HepG2 (cell line): ENCODE measurements at regions not wholly inside any gene's neighbourhood (a gene's known extent, or its start where the extent isn't known, plus 50 kb on each side); places are given as distances from the start of the nearest gene placed in this dataset.
A peak's percentile ranks its signal among the peaks of the same experiment; 100 is the strongest.

Source experiments
- ATAC-seq: fragments of 200-7000 bp; cut with Tn5 transposase; 3 replicates; pipeline ENCODE4 v1.9.1; 2020; ENCODE audit warnings: mild to moderate bottlenecking, moderate library complexity
- BruUV-seq: library from RNA; stranded (reverse); fragments of 400-500 nt; replicated peaks from 2 replicates; lab custom pipeline; 2021; lab: Mats Ljungman, UMichigan
- CTCF ChIA-PET: fragments of 300-600 bp; formaldehyde crosslinking; extraction: SDS; loops from one replicate; lab custom pipeline; 2021; ENCODE audit warnings: low total read pairs, inconsistent platforms, low intra/inter-chr PET ratio; lab: Yijun Ruan, JAX
- POLR2A ChIA-PET: fragments of 350-600 bp; sonication (Branson Sonifier 250); formaldehyde crosslinking; loops from one replicate; lab custom pipeline; 2020; ENCODE audit warnings: antibody characterized with exemption, inconsistent platforms; lab: Yijun Ruan, JAX
- DNase-seq: peaks from one replicate; pipeline ENCODE4 v3.0.0-alpha.2; 2015; ENCODE audit warnings: low spot score
- FAIRE-seq: peaks from 3 replicates; lab custom pipeline; 2011; peaks lifted over from hg19 to GRCh38; lab: Jason Lieb, UNC
- H2AFZ ChIP-seq: one replicate; pipeline ENCODE4 v1.6.1; 2011; ENCODE audit warnings: low read length, inconsistent platforms
- H3K27ac ChIP-seq: fragments of 300-600 bp; 3 replicates; pipeline ENCODE4 v1.8.0; 2011; ENCODE audit warnings: mixed run types, mild to moderate bottlenecking, mixed read lengths, low read length, inconsistent platforms; ENCODE audit not compliant: insufficient read depth; ENCODE audit errors: extremely low read length
- H3K27me3 ChIP-seq, 2 experiments: fragments of 200-600 bp in 1 of 2; 2 replicates in 1 of 2; 3 replicates in 1 of 2; pipeline versions ENCODE4 v1.6.0 to v1.8.0; 2011; ENCODE audit warnings: low read length in 2 of 2, mild to moderate bottlenecking in 2 of 2, moderate library complexity in 2 of 2, inconsistent platforms in 1 of 2; ENCODE audit not compliant: insufficient read depth in 2 of 2, control insufficient read depth in 1 of 2
- H3K36me3 ChIP-seq, 2 experiments: fragments of 200-600 bp in 1 of 2; replicated peaks in 1 of 2; 2 replicates in 1 of 2; 3 replicates in 1 of 2; pipeline versions ENCODE4 v1.5.1 to v1.8.0; 2011; ENCODE audit warnings: low read length in 2 of 2, inconsistent platforms in 1 of 2; ENCODE audit not compliant: insufficient read depth in 2 of 2, control insufficient read depth in 1 of 2
- H3K4me1 ChIP-seq: 2 replicates; pipeline ENCODE4 v1.5.1; 2012; ENCODE audit warnings: low read length, inconsistent platforms; ENCODE audit not compliant: insufficient read depth
- H3K4me2 ChIP-seq: 2 replicates; pipeline ENCODE4 v1.6.0; 2011; ENCODE audit warnings: low read depth, low read length, inconsistent platforms
- H3K4me3 ChIP-seq, 3 experiments: fragments of 200-600 bp in 1 of 3; sonication (generic), shearing (Covaris generic) in 1 of 3; replicated peaks in 1 of 3; 2 replicates each; pipeline ENCODE4 v1.5.1; 2011 to 2016; ENCODE audit warnings: low read length in 3 of 3, inconsistent platforms in 2 of 3, low read depth in 2 of 3, mild to moderate bottlenecking in 2 of 3, control low read depth in 1 of 3, mixed read lengths in 1 of 3; ENCODE audit not compliant: insufficient read depth in 1 of 3
- H3K79me2 ChIP-seq: one replicate; pipeline ENCODE4 v1.6.1; 2011; ENCODE audit warnings: low read length, inconsistent platforms; ENCODE audit not compliant: insufficient read depth
- H3K9ac ChIP-seq: 2 replicates; pipeline ENCODE4 v1.6.0; 2011; ENCODE audit warnings: mild to moderate bottlenecking, low read depth, low read length, inconsistent platforms; ENCODE audit not compliant: insufficient read depth
- H3K9me3 ChIP-seq: 2 replicates; pipeline ENCODE4 v1.5.1; 2012; ENCODE audit warnings: mild to moderate bottlenecking, low read length
- H4K20me1 ChIP-seq: 2 replicates; pipeline ENCODE4 v1.6.0; 2011; ENCODE audit warnings: inconsistent platforms, mild to moderate bottlenecking, low read length, moderate library complexity; ENCODE audit not compliant: insufficient read depth
- MTF1 ChIP-seq: sonication (generic); formaldehyde crosslinking; IDR thresholded peaks from 2 replicates; pipeline ENCODE4 v1.5.0; 2020; ENCODE audit warnings: missing genetic modification reagents
- PAF1 ChIP-seq: IDR thresholded peaks from 2 replicates; pipeline ENCODE4 v1.6.1; 2016; ENCODE audit warnings: missing genetic modification reagents, missing compliant biosample characterization
- SALL1 ChIP-seq: sonication (generic); formaldehyde crosslinking; IDR thresholded peaks from 2 replicates; pipeline ENCODE4 v1.8.0; 2022; ENCODE audit warnings: mild to moderate bottlenecking, missing genetic modification reagents
- TBX3 ChIP-seq: fragments of 450-650 bp; IDR thresholded peaks from 2 replicates; pipeline ENCODE4 v1.6.1; 2017; ENCODE audit warnings: antibody characterized with exemption, mild to moderate bottlenecking, inconsistent platforms, borderline replicate concordance
- ZMYM2 ChIP-seq: sonication (generic); formaldehyde crosslinking; IDR thresholded peaks from 2 replicates; pipeline ENCODE4 v1.8.0; 2022; ENCODE audit warnings: mild to moderate bottlenecking, missing genetic modification reagents
- ZNF432 ChIP-seq: sonication (generic); formaldehyde crosslinking; IDR thresholded peaks from 2 replicates; pipeline ENCODE4 v1.5.0; 2020; ENCODE audit warnings: missing genetic modification reagents, mild to moderate bottlenecking, borderline replicate concordance
- ZNF713 ChIP-seq: sonication (generic); formaldehyde crosslinking; IDR thresholded peaks from 2 replicates; pipeline ENCODE4 v1.4.0; 2020; ENCODE audit warnings: mild to moderate bottlenecking, missing genetic modification reagents
- ZSCAN9 ChIP-seq: IDR thresholded peaks from 2 replicates; pipeline ENCODE4 v1.6.1; 2016; ENCODE audit warnings: borderline replicate concordance
- WGBS: methylation state at CpG from one replicate; pipeline ENCODE4 v1.1.6; 2017; ENCODE audit warnings: low lambda C conversion rate; 5-methylcytosine and 5-hydroxymethylcytosine counted together
- in situ Hi-C: cut with HindIII; loops from 2 replicates; pipeline ENCODE4 v1.10.0; 2017; ENCODE audit warnings: low pct_unique_long_range_greater_than_20kb; ENCODE audit not compliant: extremely low pct_ligation_motif_present
- intact Hi-C: fragments of 100-400 bp; cut with micrococcal nuclease; formaldehyde crosslinking; loops from one replicate; pipeline ENCODE4 v1.10.0; 2022; ENCODE audit not compliant: unreplicated experiment
- TF ChIP-seq, protein P1 (sequence below): sonication (generic); formaldehyde crosslinking; IDR thresholded peaks from 2 replicates; pipeline ENCODE4 v1.4.0; 2020; ENCODE audit warnings: missing genetic modification reagents
- TF ChIP-seq, protein P2 (sequence below): sonication (generic); formaldehyde crosslinking; IDR thresholded peaks from 2 replicates; pipeline ENCODE4 v1.4.0; 2020; ENCODE audit warnings: mild to moderate bottlenecking, missing genetic modification reagents
- TF ChIP-seq, protein P3 (sequence below): sonication (generic); formaldehyde crosslinking; IDR thresholded peaks from 2 replicates; pipeline ENCODE4 v1.5.1; 2020; ENCODE audit warnings: missing genetic modification reagents, mild to moderate bottlenecking, borderline replicate concordance
- TF ChIP-seq, protein P4 (sequence below): sonication (generic); formaldehyde crosslinking; IDR thresholded peaks from 2 replicates; pipeline ENCODE4 v1.4.0; 2020; ENCODE audit warnings: missing genetic modification reagents, borderline replicate concordance

DNA sequence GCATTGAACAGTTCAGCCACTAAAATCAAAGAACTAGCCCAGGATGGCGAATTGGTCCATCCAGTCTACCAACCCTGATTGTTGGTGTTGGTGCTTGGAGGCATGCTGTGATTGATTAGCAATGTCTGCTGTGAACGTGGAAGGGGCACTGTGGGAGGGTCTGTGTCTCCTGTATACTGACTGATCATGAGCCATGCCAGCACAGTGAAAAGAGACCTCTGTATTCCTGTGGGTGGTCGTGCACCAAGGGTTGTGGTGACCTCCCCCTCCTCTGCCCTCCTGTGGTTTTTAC is 63.0 kb upstream of the DLK1 start:
- H4K20me1 ChIP-seq: no peaks in the 10 kb centered on the region
- no peaks in the 10 kb centered on the region for H3K36me3 ChIP-seq
- no peaks in the 10 kb centered on the region for H3K27me3 ChIP-seq
- H3K27ac ChIP-seq: no peak overlapping the region
- BruUV-seq: no TSS peak
- H3K4me3 ChIP-seq: peak overlapping the region in 2 of 3 experiments; percentile 1 to 19; a peak in 2 of 6 replicates
- DNase-seq: no peak
- in situ Hi-C loops: loop anchor here (10.0 kb wide), 1 partner anchor 151 kb away; no protein-coding TSS in a partner anchor
- H2AFZ ChIP-seq: no peak overlapping the region
- no peaks in the 10 kb centered on the region for H3K79me2 ChIP-seq
- H3K4me2 ChIP-seq: peak overlapping the region; percentile 53
- intact Hi-C loops: loop anchor here (1.0 to 10.0 kb wide), 4 partner anchors 10 to 971 kb away; no protein-coding TSS in a partner anchor
- 69% methylated on average over 3 of the region's 3 CpGs for WGBS
- H3K4me1 ChIP-seq: peaks cover 89% of the 10 kb centered on the region
- H3K9ac ChIP-seq: no peak overlapping the region
- ChIA-PET POLR2A (interaction anchor here (1.8 to 2.3 kb wide), 2 partner anchors 10 to 13 kb away, joined by 7 to 19 read pairs; no protein-coding TSS in a partner anchor), CTCF (interaction anchor here (1.2 to 2.1 kb wide), 3 partner anchors 14 to 237 kb away, joined by 3 to 10 read pairs (median 7); no protein-coding TSS in a partner anchor)
- no peak for FAIRE-seq
- ATAC-seq: no peak
- TF ChIP-seq MTF1 (CRISPR knock-in tag): no peak
- TF ChIP-seq ZNF713 (CRISPR knock-in tag): no peak
- TF ChIP-seq, protein P1, sequence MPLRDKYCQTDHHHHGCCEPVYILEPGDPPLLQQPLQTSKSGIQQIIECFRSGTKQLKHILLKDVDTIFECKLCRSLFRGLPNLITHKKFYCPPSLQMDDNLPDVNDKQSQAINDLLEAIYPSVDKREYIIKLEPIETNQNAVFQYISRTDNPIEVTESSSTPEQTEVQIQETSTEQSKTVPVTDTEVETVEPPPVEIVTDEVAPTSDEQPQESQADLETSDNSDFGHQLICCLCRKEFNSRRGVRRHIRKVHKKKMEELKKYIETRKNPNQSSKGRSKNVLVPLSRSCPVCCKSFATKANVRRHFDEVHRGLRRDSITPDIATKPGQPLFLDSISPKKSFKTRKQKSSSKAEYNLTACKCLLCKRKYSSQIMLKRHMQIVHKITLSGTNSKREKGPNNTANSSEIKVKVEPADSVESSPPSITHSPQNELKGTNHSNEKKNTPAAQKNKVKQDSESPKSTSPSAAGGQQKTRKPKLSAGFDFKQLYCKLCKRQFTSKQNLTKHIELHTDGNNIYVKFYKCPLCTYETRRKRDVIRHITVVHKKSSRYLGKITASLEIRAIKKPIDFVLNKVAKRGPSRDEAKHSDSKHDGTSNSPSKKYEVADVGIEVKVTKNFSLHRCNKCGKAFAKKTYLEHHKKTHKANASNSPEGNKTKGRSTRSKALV (CRISPR knock-in tag): 0 out of 2 replicates have a peak, but pooled peaks have one; percentile 7
- TF ChIP-seq, protein P2, sequence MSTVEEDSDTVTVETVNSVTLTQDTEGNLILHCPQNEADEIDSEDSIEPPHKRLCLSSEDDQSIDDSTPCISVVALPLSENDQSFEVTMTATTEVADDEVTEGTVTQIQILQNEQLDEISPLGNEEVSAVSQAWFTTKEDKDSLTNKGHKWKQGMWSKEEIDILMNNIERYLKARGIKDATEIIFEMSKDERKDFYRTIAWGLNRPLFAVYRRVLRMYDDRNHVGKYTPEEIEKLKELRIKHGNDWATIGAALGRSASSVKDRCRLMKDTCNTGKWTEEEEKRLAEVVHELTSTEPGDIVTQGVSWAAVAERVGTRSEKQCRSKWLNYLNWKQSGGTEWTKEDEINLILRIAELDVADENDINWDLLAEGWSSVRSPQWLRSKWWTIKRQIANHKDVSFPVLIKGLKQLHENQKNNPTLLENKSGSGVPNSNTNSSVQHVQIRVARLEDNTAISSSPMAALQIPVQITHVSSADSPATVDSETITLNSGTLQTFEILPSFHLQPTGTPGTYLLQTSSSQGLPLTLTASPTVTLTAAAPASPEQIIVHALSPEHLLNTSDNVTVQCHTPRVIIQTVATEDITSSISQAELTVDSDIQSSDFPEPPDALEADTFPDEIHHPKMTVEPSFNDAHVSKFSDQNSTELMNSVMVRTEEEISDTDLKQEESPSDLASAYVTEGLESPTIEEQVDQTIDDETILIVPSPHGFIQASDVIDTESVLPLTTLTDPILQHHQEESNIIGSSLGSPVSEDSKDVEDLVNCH (CRISPR knock-in tag): no peak
- TF ChIP-seq, protein P3, sequence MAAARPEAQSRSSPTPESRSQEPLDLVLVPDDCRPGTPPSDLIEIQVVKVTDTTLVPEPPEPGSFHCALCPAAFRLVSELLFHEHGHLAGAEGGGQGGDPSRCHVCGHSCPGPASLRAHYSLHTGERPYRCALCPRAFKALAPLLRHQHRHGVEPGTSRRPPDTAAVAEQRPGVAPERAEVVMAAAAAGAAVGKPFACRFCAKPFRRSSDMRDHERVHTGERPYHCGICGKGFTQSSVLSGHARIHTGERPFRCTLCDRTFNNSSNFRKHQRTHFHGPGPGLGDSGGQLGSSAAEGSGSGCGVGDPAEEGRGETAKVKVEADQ: no peak
- no peak for TF ChIP-seq ZNF432 (CRISPR knock-in tag)
- TF ChIP-seq PAF1 (CRISPR knock-in tag): no peak
- TF ChIP-seq TBX3: no peak
- TF ChIP-seq, protein P4, sequence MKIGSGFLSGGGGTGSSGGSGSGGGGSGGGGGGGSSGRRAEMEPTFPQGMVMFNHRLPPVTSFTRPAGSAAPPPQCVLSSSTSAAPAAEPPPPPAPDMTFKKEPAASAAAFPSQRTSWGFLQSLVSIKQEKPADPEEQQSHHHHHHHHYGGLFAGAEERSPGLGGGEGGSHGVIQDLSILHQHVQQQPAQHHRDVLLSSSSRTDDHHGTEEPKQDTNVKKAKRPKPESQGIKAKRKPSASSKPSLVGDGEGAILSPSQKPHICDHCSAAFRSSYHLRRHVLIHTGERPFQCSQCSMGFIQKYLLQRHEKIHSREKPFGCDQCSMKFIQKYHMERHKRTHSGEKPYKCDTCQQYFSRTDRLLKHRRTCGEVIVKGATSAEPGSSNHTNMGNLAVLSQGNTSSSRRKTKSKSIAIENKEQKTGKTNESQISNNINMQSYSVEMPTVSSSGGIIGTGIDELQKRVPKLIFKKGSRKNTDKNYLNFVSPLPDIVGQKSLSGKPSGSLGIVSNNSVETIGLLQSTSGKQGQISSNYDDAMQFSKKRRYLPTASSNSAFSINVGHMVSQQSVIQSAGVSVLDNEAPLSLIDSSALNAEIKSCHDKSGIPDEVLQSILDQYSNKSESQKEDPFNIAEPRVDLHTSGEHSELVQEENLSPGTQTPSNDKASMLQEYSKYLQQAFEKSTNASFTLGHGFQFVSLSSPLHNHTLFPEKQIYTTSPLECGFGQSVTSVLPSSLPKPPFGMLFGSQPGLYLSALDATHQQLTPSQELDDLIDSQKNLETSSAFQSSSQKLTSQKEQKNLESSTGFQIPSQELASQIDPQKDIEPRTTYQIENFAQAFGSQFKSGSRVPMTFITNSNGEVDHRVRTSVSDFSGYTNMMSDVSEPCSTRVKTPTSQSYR (CRISPR knock-in tag): no peak
- TF ChIP-seq SALL1 (CRISPR knock-in tag): peak; percentile 9; the same call in 1 of the 2 replicates
- 0 out of 2 replicates have a peak, but pooled peaks have one; percentile 10 for TF ChIP-seq ZMYM2 (CRISPR knock-in tag)
- 0 out of 2 replicates have a peak, but pooled peaks have one; percentile 14 for TF ChIP-seq ZSCAN9
- TF ChIP-seq, all 625 proteins: peak for 4
- no peaks in the 10 kb centered on the region for H3K9me3 ChIP-seq
